SK-N-MC (cell line): ENCODE measurements at regions not wholly inside any gene's neighbourhood (a gene's known extent, or its start where the extent isn't known, plus 50 kb on each side); places are given as distances from the start of the nearest gene placed in this dataset.

Experiments used
- FOXP2 ChIP-seq: optimal IDR thresholded peaks from 2 replicates; pipeline ENCODE3; 2011; ENCODE audit warnings: mild to moderate bottlenecking, moderate library complexity; ENCODE audit not compliant: insufficient read depth; ENCODE audit errors: extremely low read length, control extremely low read depth
- POLR2AphosphoS5 ChIP-seq: IDR thresholded peaks from 2 replicates; pipeline ENCODE4 v1.6.1; 2012; ENCODE audit warnings: mild to moderate bottlenecking, low read depth, low read length, borderline replicate concordance

DNA sequence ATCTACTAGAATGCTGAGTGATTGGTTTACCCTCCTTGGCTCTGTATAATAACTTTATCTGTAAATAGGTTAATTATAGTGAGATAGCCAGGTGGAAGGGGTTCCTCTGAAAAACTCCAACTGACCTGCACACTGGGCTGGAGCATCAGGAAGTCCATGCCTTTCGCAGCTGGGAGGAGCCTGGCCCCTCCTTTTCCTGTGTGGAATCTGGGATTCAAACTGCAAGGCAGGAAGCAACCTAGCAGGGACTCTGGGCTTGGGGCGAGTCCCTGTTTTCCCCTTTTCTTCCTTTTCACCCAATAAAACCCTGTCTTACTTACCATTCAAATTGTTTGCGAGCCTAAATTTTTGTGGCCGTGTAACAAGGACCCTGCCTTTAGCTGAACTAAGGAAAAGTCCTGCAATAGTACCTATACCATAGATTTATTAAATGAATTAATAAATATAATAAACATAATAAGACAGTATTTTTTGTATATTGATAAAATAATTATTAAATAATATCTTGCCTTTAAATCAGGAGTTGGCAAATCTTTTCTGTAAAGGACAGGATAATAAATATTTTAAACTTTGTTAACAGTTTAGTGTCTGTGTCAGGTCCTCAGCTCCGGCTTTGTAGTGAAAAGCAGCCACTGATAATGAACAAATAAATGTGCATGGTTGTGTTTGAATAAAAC is 406.2 kb upstream of the MMS22L start:
- TF ChIP-seq POLR2AphosphoS5 (no peak), FOXP2 (no peak)
